ENCODE measurements at regions not wholly inside any gene's neighbourhood (a gene's known extent, or its start where the extent isn't known, plus 50 kb on each side); places are given as distances from the start of the nearest gene placed in this dataset.

DNA sequence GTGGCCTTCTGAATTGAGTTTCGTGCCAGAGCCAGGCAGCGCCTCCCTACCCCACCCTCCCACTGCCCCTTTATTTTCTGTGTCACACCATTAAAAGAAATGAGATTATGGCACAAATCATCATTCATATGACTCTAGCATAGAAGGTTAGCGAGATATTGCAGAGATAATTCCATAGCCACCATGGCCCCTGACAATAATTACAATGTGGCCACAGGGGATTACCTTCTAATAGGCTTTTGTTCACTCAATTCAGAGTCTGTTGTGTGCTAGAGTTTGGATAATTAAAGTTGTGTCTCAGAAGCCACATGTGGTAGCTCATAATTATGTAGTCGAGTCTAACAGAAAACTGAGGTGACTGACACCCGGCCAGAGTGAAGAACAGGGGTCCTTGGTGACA lies 428.1 kb downstream of the ARHGEF28 start:
- TF ChIP-seq CTCF (conservative IDR thresholded peaks at IDR 0.05; ENCODE audit: low read length) (no peak), EZH2phosphoT487 (IDR thresholded peaks at IDR 0.05; ENCODE audit: borderline replicate concordance) (no peak)

Data from Loucy (cell line).